ENCODE measurements at regions not wholly inside any gene's neighbourhood (a gene's known extent, or its start where the extent isn't known, plus 50 kb on each side); places are given as distances from the start of the nearest gene placed in this dataset.

DNA sequence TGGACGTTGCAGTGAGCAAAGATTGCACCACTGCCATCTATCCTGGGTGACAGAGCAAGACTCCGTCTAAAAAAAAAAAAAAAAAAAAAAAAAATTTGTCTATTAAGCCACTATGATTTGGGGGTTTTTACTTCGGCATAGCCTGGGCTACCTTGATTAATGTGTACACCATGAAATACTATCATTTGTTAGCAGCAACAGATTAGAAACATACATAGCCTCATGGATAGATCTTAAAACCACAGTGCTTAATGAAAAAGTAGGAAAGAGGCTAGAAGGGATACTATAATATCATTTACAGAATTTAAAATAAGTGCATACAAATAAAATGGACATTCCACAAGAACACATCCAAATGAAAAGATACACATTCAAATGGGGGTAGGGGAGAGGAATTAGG is 77.3 kb upstream of the IL6 start:
- Histone ChIP-seq H2BK15ac (ENCODE audit: low read length) (no peak overlapping the region), H2BK12ac (ENCODE audit: low read depth, low read length) (no peak overlapping the region), H3K4me1 (replicated peaks in 1 of 4; ENCODE audit: control insufficient read depth in 3 of 4, insufficient read depth in 4 of 4, low read length in 3 of 4) (peaks cover 0 to 3% (median 0%) of the 10 kb centered on the region in 4 experiments; a peak in 1 of 7 replicates), H2AK5ac (ENCODE audit: low read depth, low read length) (no peak overlapping the region), H3K23me2 (ENCODE audit: low read depth, low read length) (no peaks in the 10 kb centered on the region), H2BK20ac (ENCODE audit: low read length) (no peak overlapping the region), H2BK120ac (replicated peaks; ENCODE audit: low read depth, low read length) (no peak overlapping the region), H2AFZ (ENCODE audit: low read length) (no peak overlapping the region), H2BK5ac (ENCODE audit: low read depth, low read length) (no peak overlapping the region), H3K36me3 (ENCODE audit: control insufficient read depth in 2 of 4, insufficient read depth in 4 of 4, low read length in 3 of 4) (no peaks in the 10 kb centered on the region), H4K91ac (replicated peaks; ENCODE audit: insufficient read length, low read length) (no peak overlapping the region), H3K14ac (ENCODE audit: insufficient read length) (no peak overlapping the region), H3K4me3 (ENCODE audit: extremely low read depth in 1 of 4, insufficient read depth in 2 of 4, low read depth in 3 of 4, low read length in 4 of 4) (no peak overlapping the region), H3K56ac (replicated peaks; ENCODE audit: insufficient read length, low read depth, low read length) (no peak overlapping the region), H3K9me3 (ENCODE audit: insufficient read depth in 2 of 2, low read depth in 1 of 2, low read length in 1 of 2) (peaks cover 10 to 21% of the 10 kb centered on the region in 2 experiments), H3K4ac (replicated peaks; ENCODE audit: insufficient read length, low read depth, low read length) (no peak overlapping the region), H3K9ac (replicated peaks in 1 of 4; ENCODE audit: extremely low read depth in 1 of 4, low read depth in 3 of 4, low read length in 3 of 4) (no peak overlapping the region), H3K79me1 (ENCODE audit: low read depth, low read length) (no peaks in the 10 kb centered on the region), H3K4me2 (ENCODE audit: insufficient read depth in 1 of 2, low read depth in 2 of 2, low read length in 2 of 2) (no peak overlapping the region), H4K20me1 (replicated peaks in 1 of 2; ENCODE audit: control insufficient read depth in 1 of 2, insufficient read depth in 2 of 2, low read length in 2 of 2) (no peaks in the 10 kb centered on the region), H3K23ac (ENCODE audit: insufficient read length) (no peak overlapping the region), H3K27ac (ENCODE audit: low read depth, low read length) (no peak overlapping the region), H3K18ac (ENCODE audit: extremely low read depth, low read length) (no peak overlapping the region), H3K79me2 (ENCODE audit: control insufficient read depth in 1 of 2, insufficient read depth in 2 of 2, low read length in 2 of 2) (no peaks in the 10 kb centered on the region), H4K5ac (ENCODE audit: insufficient read length, low read depth, low read length) (no peak overlapping the region), H4K8ac (ENCODE audit: extremely low read depth, insufficient read depth, low read length) (no peak overlapping the region), H3K27me3 (replicated peaks in 1 of 4; ENCODE audit: control insufficient read depth in 3 of 4, extremely low read depth in 1 of 4, insufficient read depth in 3 of 4, low read length in 3 of 4) (no peaks in the 10 kb centered on the region)
- no peak for DNase-seq (ENCODE audit: low read depth in 1 of 2, low spot score in 2 of 2)
- CTCF ChIA-PET (ENCODE audit: partially characterized antibody), result interaction anchor here (1.3 to 3.2 kb wide), 2 partner anchors 12 to 89 kb away, joined by 5 to 13 read pairs; no protein-coding TSS in a partner anchor
- POLR2A ChIA-PET (ENCODE audit: partially characterized antibody), result no interaction called here
- FAIRE-seq, result no peak
- WGBS, 2 experiments (ENCODE audit: extremely low coverage in 1 of 2, insufficient coverage in 1 of 2, insufficient read length in 1 of 2, insufficient replicate concordance in 2 of 2, low coverage in 1 of 2, low lambda C conversion rate in 2 of 2, missing lambda C conversion rate in 1 of 2), result 90% methylated on average over 3 of the region's 3 CpGs; no CpG with 5 or more reads in 1 of the 2 experiments
- TF ChIP-seq RXRA (IDR thresholded peaks at IDR 0.05; ENCODE audit: insufficient read depth, low read depth, low read length) (no peak), CREB1 (IDR thresholded peaks at IDR 0.05) (no peak), RNF2 (IDR thresholded peaks at IDR 0.05; ENCODE audit: borderline replicate concordance, low read depth, low read length, missing control alignments, poor library complexity, severe bottlenecking) (no peak), TBP (IDR thresholded peaks at IDR 0.05; ENCODE audit: low read depth, low read length) (no peak), CTBP2 (IDR thresholded peaks at IDR 0.05; ENCODE audit: borderline replicate concordance, insufficient read depth, insufficient read length, low read length) (no peak), PHF8 (conservative IDR thresholded peaks at IDR 0.05; ENCODE audit: low read depth, low read length) (no peak), MAFK (IDR thresholded peaks at IDR 0.05; ENCODE audit: low read depth, low read length) (no peak), SIRT6 (IDR thresholded peaks at IDR 0.05; ENCODE audit: low read length) (no peak), TEAD4 (IDR thresholded peaks at IDR 0.05; ENCODE audit: low read depth, low read length) (no peak), SP2 (IDR thresholded peaks at IDR 0.05; ENCODE audit: low read length) (no peak), NRF1 (IDR thresholded peaks at IDR 0.05; ENCODE audit: low read depth, low read length) (no peak), POLR2A (IDR thresholded peaks at IDR 0.05; ENCODE audit: control extremely low read depth in 1 of 2, low read depth in 2 of 2, low read length in 2 of 2) (no peak)
- TF ChIP-seq, protein P1, sequence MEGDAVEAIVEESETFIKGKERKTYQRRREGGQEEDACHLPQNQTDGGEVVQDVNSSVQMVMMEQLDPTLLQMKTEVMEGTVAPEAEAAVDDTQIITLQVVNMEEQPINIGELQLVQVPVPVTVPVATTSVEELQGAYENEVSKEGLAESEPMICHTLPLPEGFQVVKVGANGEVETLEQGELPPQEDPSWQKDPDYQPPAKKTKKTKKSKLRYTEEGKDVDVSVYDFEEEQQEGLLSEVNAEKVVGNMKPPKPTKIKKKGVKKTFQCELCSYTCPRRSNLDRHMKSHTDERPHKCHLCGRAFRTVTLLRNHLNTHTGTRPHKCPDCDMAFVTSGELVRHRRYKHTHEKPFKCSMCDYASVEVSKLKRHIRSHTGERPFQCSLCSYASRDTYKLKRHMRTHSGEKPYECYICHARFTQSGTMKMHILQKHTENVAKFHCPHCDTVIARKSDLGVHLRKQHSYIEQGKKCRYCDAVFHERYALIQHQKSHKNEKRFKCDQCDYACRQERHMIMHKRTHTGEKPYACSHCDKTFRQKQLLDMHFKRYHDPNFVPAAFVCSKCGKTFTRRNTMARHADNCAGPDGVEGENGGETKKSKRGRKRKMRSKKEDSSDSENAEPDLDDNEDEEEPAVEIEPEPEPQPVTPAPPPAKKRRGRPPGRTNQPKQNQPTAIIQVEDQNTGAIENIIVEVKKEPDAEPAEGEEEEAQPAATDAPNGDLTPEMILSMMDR (IDR thresholded peaks at IDR 0.05; ENCODE audit: control extremely low read depth in 1 of 3, insufficient read depth in 1 of 3, low read depth in 1 of 3, low read length in 3 of 3), result no peak
